NCI-H1417 treated with DMSO at 0.1 percent for 48 hours (cell line): ENCODE measurements at regions not wholly inside any gene's neighbourhood (a gene's known extent, or its start where the extent isn't known, plus 50 kb on each side); places are given as distances from the start of the nearest gene placed in this dataset.

Source experiments
- DNase-seq: peaks from one replicate; lab custom pipeline; 2025; lab: John Stamatoyannopoulos, UW

- DNase-seq, result no peak
Measured at GRCh38 chr5:112660359-112660758, 77.3 kb upstream of the APC start.

DNA sequence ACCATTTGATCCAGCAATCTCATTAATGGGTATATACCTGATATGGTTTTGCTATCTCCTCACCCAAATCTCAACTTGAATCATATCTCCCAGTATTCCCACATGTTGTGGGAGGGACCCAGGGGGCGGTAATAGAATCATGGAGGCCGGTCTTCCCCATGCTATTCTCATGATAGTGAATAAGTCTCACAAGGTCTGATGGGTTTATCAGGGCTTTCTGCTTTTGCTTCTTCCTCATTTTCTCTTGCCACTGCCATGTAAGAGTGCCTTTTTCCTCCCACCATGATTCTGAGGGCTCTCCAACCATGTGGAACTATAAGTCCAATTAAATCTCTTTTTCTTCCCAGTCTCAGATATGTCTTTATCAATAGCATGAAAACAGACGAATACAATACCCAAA is 74.5 kb upstream of the APC start:
- DNase-seq, result no peak

DNA sequence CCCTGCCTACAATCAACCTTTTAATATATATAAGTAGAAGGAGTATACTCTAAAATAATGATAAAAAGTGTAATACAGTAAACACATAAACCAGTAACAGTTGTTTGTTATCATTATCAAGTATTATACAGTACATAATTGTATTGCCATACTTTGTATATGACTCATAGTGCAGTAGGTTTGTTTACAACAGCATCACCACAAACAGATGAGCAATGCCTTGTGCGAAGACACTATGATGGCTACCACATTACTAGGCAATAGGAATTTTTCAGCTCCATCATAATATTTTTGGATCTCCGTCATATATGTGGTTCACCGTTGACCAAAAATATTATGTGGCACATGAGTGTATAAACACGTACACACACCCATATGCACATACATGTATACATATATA is 69.7 kb upstream of the APC start:
- no peak for DNase-seq

GRCh38 chr5:112668911-112669310 is 68.8 kb upstream of the APC start:
- no peak for DNase-seq

- no peak for DNase-seq
Measured at GRCh38 chr5:112669328-112669963, 68.2 kb upstream of the APC start.

GRCh38 chr5:112671687-112672086 is 66.0 kb upstream of the APC start:
- DNase-seq, result no peak

GRCh38 chr5:112681481-112681908 is 56.2 kb upstream of the APC start:
- no peak for DNase-seq

GRCh38 chr5:112682621-112683061 is 55.0 kb upstream of the APC start:
- DNase-seq, result no peak

DNA sequence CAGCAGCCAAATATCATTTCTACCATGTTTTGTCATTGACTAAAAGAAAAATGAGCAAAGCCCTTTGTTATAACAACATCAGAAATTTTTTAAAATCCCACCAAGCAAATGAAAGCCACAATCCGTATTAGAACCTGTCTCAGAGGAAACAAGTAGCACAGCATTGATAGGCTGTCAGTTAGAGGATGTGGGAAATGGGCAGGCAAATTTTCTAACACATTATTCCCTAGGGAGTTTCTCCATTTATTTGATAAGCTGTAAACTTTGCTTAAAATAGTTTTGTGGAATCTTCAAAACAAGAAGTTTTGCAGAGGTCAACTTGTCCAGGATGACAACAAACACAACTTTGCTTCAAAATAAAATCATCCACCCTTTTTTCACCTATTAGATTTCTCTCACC is 53.6 kb upstream of the APC start:
- no peak for DNase-seq

GRCh38 chr5:112684737-112685136 is 52.9 kb upstream of the APC start:
- DNase-seq, result no peak

DNA sequence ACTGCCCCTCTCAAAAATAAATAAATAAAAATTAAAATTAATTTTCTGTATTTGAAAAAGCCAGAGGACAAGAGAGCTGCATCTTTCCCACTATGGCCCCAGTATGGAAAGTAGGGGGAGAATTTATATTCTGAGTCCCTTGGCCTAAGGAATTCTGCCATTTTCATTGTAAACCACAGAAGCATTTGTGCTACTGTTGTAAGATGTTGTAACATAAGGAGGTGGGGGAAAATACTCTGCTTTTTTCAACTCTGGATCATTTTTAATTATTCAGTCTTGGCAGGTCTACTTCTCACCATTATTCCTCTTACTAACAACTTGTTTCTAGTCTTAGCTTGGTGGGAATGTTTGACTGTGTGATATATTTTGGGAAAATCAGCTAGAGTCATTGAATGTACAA is 52.3 kb upstream of the APC start:
- no peak for DNase-seq

DNA sequence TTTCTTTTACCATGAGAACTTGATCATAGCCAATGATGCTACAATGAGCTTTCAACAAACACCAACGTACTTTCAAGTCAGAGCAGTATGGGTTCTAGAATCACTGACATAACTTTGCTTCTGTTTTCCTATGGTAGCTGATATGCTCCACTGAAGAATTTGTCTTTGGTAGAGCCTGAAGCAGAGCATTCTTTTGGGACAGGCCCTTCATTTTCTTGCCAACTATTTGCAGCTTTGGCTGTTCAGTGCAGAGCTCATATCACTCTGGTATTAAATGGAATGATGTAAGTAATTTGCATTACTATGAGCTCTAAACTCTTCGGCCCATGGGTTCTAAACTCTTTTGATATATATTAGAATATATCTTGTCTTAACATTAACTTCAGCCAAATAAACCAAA is 51.8 kb upstream of the APC start:
- no peak for DNase-seq

DNA sequence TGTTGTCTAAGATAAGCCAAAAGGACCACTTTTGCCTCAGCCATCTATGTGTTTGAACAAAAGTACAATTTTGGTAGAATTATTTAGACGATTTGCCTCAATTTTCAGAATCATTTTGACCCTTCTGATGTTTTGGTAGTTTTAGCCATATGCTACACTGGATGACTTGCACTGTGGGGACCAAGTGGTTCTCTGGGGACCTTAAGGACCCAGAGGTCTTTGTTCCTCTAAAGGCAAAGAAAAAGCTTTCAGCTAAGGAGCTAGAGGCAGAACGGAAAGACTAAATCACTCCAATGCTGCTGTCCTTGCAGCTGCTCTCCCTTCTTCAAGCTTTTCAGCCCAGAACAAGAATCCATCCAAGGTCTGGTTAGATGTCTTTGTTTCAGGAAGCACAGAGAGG is 51.0 kb upstream of the APC start:
- DNase-seq, result no peak

GRCh38 chr5:112687306-112687705 is 50.4 kb upstream of the APC start:
- DNase-seq, result no peak
